Activated CD4-positive, alpha-beta T cell treated with anti-CD3 and anti-CD28 coated beads, Interleukin-2, amount 50 U/mL, for 48 hours (primary cell): ENCODE measurements at regions not wholly inside any gene's neighbourhood (a gene's known extent, or its start where the extent isn't known, plus 50 kb on each side); places are given as distances from the start of the nearest gene placed in this dataset.
"Not testable (repeated sequence)": the region's sequence is repeated elsewhere in the genome, so short reads cannot be mapped to it uniquely, and the experiment has no call there.

Experiments used
- DNase-seq, 2 experiments: peaks; one replicate each; pipeline ENCODE4 v3.0.0-alpha.2; 2020

- no peak for DNase-seq
These were observed 195.1 kb downstream of the PWWP3B start for GRCh38 chrX:106363214-106363613.

- no peak for DNase-seq
These were observed 210.5 kb downstream of the PWWP3B start for GRCh38 chrX:106378616-106379015.

GRCh38 chrX:106391284-106391911 is 220.4 kb upstream of the RADX start:
- DNase-seq: no peak

GRCh38 chrX:106392346-106392745 is 219.4 kb upstream of the RADX start:
- no peak for DNase-seq

- DNase-seq: no peak
These were observed 213.8 kb upstream of the RADX start for GRCh38 chrX:106397788-106398538.

GRCh38 chrX:106401965-106402559 is 209.7 kb upstream of the RADX start:
- DNase-seq: no peak

GRCh38 chrX:106404512-106404911 is 207.3 kb upstream of the RADX start:
- DNase-seq: no peak

- peak in 1 of 2 experiments; percentile 4 for DNase-seq
These were observed 196.4 kb upstream of the RADX start for GRCh38 chrX:106415276-106415895.

- no peak for DNase-seq
These were observed 175.1 kb upstream of the RADX start for GRCh38 chrX:106436691-106437090.

GRCh38 chrX:106437407-106437806 is 174.4 kb upstream of the RADX start:
- DNase-seq: no peak

GRCh38 chrX:106450405-106450804 is 161.4 kb upstream of the RADX start:
- DNase-seq: no peak

- no peak for DNase-seq
These were observed 159.8 kb upstream of the RADX start for GRCh38 chrX:106451933-106452332.

- no peak for DNase-seq
These were observed 156.8 kb upstream of the RADX start for GRCh38 chrX:106454991-106455390.

GRCh38 chrX:106457802-106458201 is 154.0 kb upstream of the RADX start:
- no peak for DNase-seq

- no peak for DNase-seq
These were observed 144.4 kb upstream of the RADX start for GRCh38 chrX:106467422-106467821.

GRCh38 chrX:106467943-106468342 is 143.8 kb upstream of the RADX start:
- no peak for DNase-seq

- DNase-seq: no peak
These were observed 143.3 kb upstream of the RADX start for GRCh38 chrX:106468433-106468832.

- DNase-seq: no peak
These were observed 131.9 kb upstream of the RADX start for GRCh38 chrX:106479920-106480319.

GRCh38 chrX:106481341-106481740 is 130.4 kb upstream of the RADX start:
- peak; percentile 8 to 39 for DNase-seq

- DNase-seq: no peak
These were observed 127.5 kb upstream of the RADX start for GRCh38 chrX:106484233-106484632.

- DNase-seq: not testable (repeated sequence)
These were observed 118.5 kb upstream of the RADX start for GRCh38 chrX:106493210-106493816.

- no peak for DNase-seq
These were observed 112.3 kb upstream of the RADX start for GRCh38 chrX:106499473-106499872.

- no peak for DNase-seq
These were observed 100.9 kb upstream of the RADX start for GRCh38 chrX:106510713-106511403.
